Thoracic aorta (tissue), 2 donors: ENCODE measurements at regions not wholly inside any gene's neighbourhood (a gene's known extent, or its start where the extent isn't known, plus 50 kb on each side); places are given as distances from the start of the nearest gene placed in this dataset.

ENCODE experiments used
- ATAC-seq: fragments of 150-250 bp; one replicate; pipeline ENCODE4 v1.8.0; 2017; ENCODE audit warnings: low read depth; ENCODE audit not compliant: insufficient number of reproducible peaks, low FRiP score
- DNase-seq: peaks from one replicate; pipeline ENCODE4 v3.0.0-alpha.2; 2020; ENCODE audit warnings: low spot score
- H3K27ac ChIP-seq, 2 donors: fragments of 200-600 bp; sonication (generic); 1 replicate in 1 of 2; 2 replicates in 1 of 2; pipeline ENCODE4 v1.5.1; 2016; ENCODE audit warnings: mild to moderate bottlenecking in 2 of 2, moderate library complexity in 2 of 2
- H3K27me3 ChIP-seq: fragments of 200-600 bp; sonication (generic); replicated peaks from 2 replicates; pipeline ENCODE4 v1.6.0; 2016; ENCODE audit warnings: mild to moderate bottlenecking; ENCODE audit not compliant: insufficient read depth
- H3K36me3 ChIP-seq: fragments of 200-600 bp; sonication (generic); one replicate; pipeline ENCODE4 v1.5.1; 2016
- H3K4me1 ChIP-seq, 2 donors: fragments of 200-600 bp; sonication (generic); 1 replicate in 1 of 2; 2 replicates in 1 of 2; pipeline versions ENCODE4 v1.5.1 to v1.6.0; 2016; ENCODE audit warnings: low read depth in 2 of 2, mild to moderate bottlenecking in 1 of 2; ENCODE audit not compliant: control insufficient read depth in 1 of 2
- H3K4me3 ChIP-seq: fragments of 200-600 bp; sonication (generic); 2 replicates; pipeline ENCODE4 v1.5.1; 2016; ENCODE audit warnings: mild to moderate bottlenecking
- H3K9me3 ChIP-seq: fragments of 200-600 bp; sonication (generic); 2 replicates; pipeline ENCODE4 v1.5.1; 2016
- TF ChIP-seq, protein P1 (sequence below): fragments of 200-600 bp; sonication (generic); IDR thresholded peaks from one replicate; pipeline ENCODE4 v1.5.1; 2019; ENCODE audit warnings: antibody characterized with exemption

DNA sequence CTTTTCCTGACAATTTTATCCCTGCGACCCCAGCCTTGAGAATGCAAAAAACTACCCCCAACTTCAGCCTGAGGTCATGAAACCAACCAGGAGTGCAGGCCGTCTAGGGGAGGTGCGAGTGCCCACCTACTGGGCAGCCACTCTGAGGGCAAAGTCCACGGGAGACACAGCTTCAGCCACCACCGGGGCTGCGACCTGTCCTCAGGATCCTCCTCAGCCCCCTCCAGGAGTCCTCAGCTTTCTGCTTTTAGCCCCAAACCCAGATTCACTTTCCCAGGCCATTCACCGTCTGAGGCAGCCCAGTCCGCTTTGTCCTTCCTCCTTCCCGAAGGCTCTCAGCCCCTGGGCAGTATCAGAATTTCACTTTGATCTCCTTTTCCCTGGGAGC is 210.2 kb upstream of the TNP1 start:
- H3K9me3 ChIP-seq: no peaks in the 10 kb centered on the region
- DNase-seq (no peak), ATAC-seq (no peak)
- no peak overlapping the region for H3K4me3 ChIP-seq
- H3K27ac ChIP-seq: no peak overlapping the region
- peaks cover 2 to 5% of the 10 kb centered on the region in 2 donors for H3K4me1 ChIP-seq
- no peaks in the 10 kb centered on the region for H3K36me3 ChIP-seq
- H3K27me3 ChIP-seq: no peaks in the 10 kb centered on the region
- TF ChIP-seq, protein P1, sequence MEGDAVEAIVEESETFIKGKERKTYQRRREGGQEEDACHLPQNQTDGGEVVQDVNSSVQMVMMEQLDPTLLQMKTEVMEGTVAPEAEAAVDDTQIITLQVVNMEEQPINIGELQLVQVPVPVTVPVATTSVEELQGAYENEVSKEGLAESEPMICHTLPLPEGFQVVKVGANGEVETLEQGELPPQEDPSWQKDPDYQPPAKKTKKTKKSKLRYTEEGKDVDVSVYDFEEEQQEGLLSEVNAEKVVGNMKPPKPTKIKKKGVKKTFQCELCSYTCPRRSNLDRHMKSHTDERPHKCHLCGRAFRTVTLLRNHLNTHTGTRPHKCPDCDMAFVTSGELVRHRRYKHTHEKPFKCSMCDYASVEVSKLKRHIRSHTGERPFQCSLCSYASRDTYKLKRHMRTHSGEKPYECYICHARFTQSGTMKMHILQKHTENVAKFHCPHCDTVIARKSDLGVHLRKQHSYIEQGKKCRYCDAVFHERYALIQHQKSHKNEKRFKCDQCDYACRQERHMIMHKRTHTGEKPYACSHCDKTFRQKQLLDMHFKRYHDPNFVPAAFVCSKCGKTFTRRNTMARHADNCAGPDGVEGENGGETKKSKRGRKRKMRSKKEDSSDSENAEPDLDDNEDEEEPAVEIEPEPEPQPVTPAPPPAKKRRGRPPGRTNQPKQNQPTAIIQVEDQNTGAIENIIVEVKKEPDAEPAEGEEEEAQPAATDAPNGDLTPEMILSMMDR: no peak

DNA sequence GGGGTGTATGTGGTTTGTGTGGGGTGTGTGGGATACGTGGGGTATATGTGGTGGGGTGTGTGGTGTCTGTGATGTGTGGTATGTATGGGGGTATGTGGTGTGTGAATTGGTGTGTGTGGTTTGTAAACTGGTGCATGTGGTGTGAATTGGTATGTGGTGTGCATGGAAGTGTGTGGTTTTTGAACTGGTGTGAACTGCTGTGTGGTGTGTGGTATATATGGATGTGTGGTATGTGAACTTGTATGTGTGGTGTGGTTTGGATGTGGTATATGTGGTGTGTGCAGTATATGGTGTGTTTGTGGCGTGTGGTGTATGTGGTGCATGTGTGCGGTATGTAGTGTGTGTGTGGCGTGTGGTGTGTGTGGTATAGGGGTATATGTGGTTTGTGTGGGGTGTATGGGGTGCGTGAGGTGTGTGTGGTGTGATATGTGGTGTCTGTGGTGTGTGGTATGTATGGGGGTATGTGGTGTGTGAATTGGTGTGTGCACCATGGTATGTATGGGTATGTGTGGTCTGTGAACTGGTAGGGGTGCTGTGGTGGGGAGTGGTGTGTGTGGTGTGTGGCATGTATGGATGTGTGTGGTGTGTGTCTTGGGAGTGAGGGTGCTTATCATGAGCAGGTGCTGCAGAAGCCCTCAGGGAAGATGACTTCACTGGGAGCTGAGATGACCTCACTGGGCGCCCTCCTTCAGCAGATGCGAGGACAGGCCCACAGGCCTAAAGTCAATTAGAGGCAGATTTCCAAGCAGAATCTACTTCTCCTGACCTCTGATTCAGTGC is 209.6 kb upstream of the TNP1 start:
- H3K4me3 ChIP-seq: no peak overlapping the region
- no peak overlapping the region for H3K27ac ChIP-seq
- H3K9me3 ChIP-seq: no peaks in the 10 kb centered on the region
- peaks cover 0 to 6% of the 10 kb centered on the region in 2 donors for H3K4me1 ChIP-seq
- DNase-seq (no peak), ATAC-seq (no peak)
- TF ChIP-seq, protein P1: no peak
- H3K27me3 ChIP-seq: no peaks in the 10 kb centered on the region
- no peaks in the 10 kb centered on the region for H3K36me3 ChIP-seq

DNA sequence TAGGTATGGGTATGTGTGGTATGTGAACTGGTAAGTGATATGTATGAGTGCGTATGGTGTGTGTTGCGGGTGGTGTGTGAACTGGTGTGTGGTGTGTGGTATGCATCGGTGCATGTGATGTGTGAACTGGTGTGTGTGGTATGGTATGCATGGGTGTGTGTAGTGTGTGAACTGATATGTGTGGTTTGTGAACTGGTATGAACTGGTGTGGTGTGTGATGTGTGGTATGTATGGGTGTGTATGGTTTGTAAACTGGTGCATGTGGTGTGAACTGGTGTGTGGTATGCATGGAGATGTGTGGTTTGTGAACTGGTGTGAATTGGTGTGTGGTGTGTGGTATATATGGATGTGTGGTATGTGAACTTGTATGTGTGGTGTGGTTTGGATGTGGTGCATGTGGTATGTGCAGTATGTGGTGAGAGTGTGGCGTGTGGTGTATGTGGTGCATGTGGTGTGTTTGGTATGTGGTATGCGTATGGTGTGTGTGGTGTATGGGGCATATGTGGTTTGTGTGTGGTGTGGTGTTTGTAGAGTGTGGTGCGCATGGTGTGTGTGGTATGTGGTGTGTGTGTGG is 208.9 kb upstream of the TNP1 start:
- no peak for DNase-seq
- TF ChIP-seq, protein P1: no peak
- Histone ChIP-seq H3K36me3 (no peaks in the 10 kb centered on the region), H3K27me3 (no peaks in the 10 kb centered on the region), H3K4me3 (no peak overlapping the region), H3K4me1 (peaks cover 0 to 10% of the 10 kb centered on the region in 2 donors), H3K27ac (no peak overlapping the region), H3K9me3 (no peaks in the 10 kb centered on the region)
- no peak for ATAC-seq

DNA sequence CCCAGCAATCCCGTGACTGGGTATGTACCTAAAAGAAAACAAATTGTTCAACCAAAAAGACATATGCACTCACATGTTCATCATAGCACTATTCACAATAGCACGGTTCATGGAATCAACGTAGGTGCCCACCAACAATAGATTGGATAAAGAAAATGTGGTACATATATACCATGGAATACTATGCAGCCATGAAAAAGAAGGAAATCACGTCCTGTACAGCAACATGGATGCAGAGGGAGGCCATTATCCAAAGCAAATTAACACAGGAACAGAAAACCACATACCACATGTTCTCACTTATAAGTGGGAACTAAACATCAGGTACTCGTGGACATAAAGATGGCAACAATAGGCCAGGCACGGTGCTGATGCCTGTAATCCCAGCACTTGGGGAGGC is 207.9 kb upstream of the TNP1 start:
- H3K4me1 ChIP-seq: peaks cover 0 to 10% of the 10 kb centered on the region in 2 donors
- H3K4me3 ChIP-seq: no peak overlapping the region
- no peak for DNase-seq
- H3K9me3 ChIP-seq: no peaks in the 10 kb centered on the region
- no peaks in the 10 kb centered on the region for H3K27me3 ChIP-seq
- H3K36me3 ChIP-seq: no peaks in the 10 kb centered on the region
- TF ChIP-seq, protein P1: no peak
- H3K27ac ChIP-seq: no peak overlapping the region
- ATAC-seq: no peak

DNA sequence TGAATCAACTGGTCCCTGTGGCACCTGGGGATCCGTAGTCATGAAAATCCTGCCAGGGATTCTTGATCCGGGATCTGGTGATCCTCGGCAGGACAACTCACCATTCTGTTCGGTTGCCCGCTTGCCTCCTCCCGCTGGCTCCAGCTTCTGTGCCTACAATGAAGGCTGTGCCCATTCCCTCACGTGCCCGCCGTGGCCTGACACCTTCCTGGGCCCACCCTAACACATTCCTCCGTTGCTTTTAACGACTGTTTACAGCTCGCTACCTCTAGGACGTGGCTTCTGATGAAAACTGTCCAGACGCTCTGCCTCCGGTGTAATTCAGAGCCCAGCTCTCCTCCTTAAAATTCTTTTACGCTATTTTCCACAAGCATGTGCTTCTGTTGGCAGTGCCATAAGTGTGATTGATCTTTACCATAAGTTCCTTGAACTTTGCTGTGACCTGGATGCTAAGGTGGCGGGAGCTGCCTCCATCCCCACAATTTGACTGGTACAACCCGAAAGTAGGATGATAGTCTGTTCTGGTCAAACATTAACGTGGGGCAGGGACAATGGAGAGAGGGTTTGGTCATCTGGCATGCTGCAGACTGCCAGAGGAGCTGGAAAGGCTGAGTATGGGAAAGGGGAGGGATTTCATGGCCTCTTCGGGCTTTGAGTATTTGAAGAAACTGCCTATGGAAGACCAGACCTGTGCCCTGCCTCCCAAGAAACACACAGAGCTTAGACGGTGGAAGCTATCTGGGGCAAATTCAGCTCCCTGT is 206.8 kb upstream of the TNP1 start:
- DNase-seq (no peak), ATAC-seq (no peak)
- TF ChIP-seq, protein P1: no peak
- H3K27me3 ChIP-seq: no peaks in the 10 kb centered on the region
- H3K27ac ChIP-seq: no peak overlapping the region
- peaks cover 0 to 10% of the 10 kb centered on the region in 2 donors for H3K4me1 ChIP-seq
- no peaks in the 10 kb centered on the region for H3K9me3 ChIP-seq
- no peaks in the 10 kb centered on the region for H3K36me3 ChIP-seq
- no peak overlapping the region for H3K4me3 ChIP-seq
